Caco-2 (cell line): ENCODE measurements at regions not wholly inside any gene's neighbourhood (a gene's known extent, or its start where the extent isn't known, plus 50 kb on each side); places are given as distances from the start of the nearest gene placed in this dataset.
A peak's percentile ranks its signal among the peaks of the same experiment; 100 is the strongest.

Source experiments
- BruUV-seq: library from RNA; stranded (reverse); fragments of 400-500 nt; replicated peaks from 2 replicates; lab custom pipeline; 2021; lab: Mats Ljungman, UMichigan
- CTCF ChIA-PET: fragments of 300-600 bp; sonication (Branson Sonifier 250); formaldehyde crosslinking; loops from one replicate; lab custom pipeline; 2022; ENCODE audit warnings: antibody characterized with exemption; lab: Charles Lee
- POLR2A ChIA-PET: fragments of 300-600 bp; sonication (Branson Sonifier 250); formaldehyde crosslinking; loops from one replicate; lab custom pipeline; 2022; ENCODE audit warnings: antibody characterized with exemption; lab: Charles Lee
- DNase-seq, 2 experiments: peaks; one replicate each; pipeline versions ENCODE4 v3.0.0 to v3.0.0-alpha.2; 2020 to 2022
- H3K27me3 ChIP-seq: replicated peaks from 2 replicates; pipeline ENCODE4 v1.6.0; 2011; ENCODE audit warnings: low read length; ENCODE audit not compliant: control insufficient read depth, insufficient read depth
- H3K36me3 ChIP-seq: 2 replicates; pipeline ENCODE4 v1.5.1; 2011; ENCODE audit warnings: low read length; ENCODE audit not compliant: control insufficient read depth, insufficient read depth
- H3K4me1 ChIP-seq: fragments of 250-450 bp; sonication (Bioruptor Pico); 2 replicates; pipeline ENCODE4 v1.5.1; 2020; ENCODE audit warnings: mild to moderate bottlenecking
- H3K4me3 ChIP-seq: 2 replicates; pipeline ENCODE4 v1.5.1; 2011; ENCODE audit warnings: low read depth, mild to moderate bottlenecking, control low read depth, low read length
- H3K9me3 ChIP-seq: fragments of 250-450 bp; sonication (Bioruptor Pico); 2 replicates; pipeline ENCODE4 v1.5.1; 2020; ENCODE audit warnings: mild to moderate bottlenecking, moderate library complexity
- H3K27ac Mint-ChIP-seq: one replicate; pipeline ENCODE4 v1.8.0; 2022; ENCODE audit warnings: mixed read lengths; ENCODE audit not compliant: unreplicated experiment
- H3K27me3 Mint-ChIP-seq: one replicate; pipeline ENCODE4 v1.8.0; 2022; ENCODE audit warnings: mixed read lengths; ENCODE audit not compliant: insufficient read depth, unreplicated experiment
- H3K36me3 Mint-ChIP-seq: one replicate; pipeline ENCODE4 v1.8.0; 2022; ENCODE audit warnings: mild to moderate bottlenecking, mixed read lengths; ENCODE audit not compliant: insufficient read depth, unreplicated experiment
- H3K4me1 Mint-ChIP-seq: one replicate; pipeline ENCODE4 v1.8.0; 2022; ENCODE audit warnings: low read depth, mixed read lengths; ENCODE audit not compliant: unreplicated experiment
- H3K4me3 Mint-ChIP-seq: one replicate; pipeline ENCODE4 v1.8.0; 2022; ENCODE audit warnings: mild to moderate bottlenecking, moderate library complexity, mixed read lengths; ENCODE audit not compliant: unreplicated experiment
- H3K9me3 Mint-ChIP-seq: one replicate; pipeline ENCODE4 v1.8.0; 2022; ENCODE audit warnings: mixed read lengths; ENCODE audit not compliant: unreplicated experiment
- CTCF ChIP-seq, 2 experiments: fragments of 200-600 bp in 1 of 2; IDR thresholded peaks; 1 replicate in 1 of 2; 2 replicates in 1 of 2; pipeline versions ENCODE4 v1.5.1 to v1.8.0; 2011 to 2022; ENCODE audit warnings: antibody characterized with exemption in 1 of 2, control low read depth in 1 of 2, inconsistent platforms in 1 of 2, low read depth in 1 of 2, low read length in 1 of 2, mild to moderate bottlenecking in 1 of 2, moderate library complexity in 1 of 2; ENCODE audit not compliant: insufficient read depth in 1 of 2, severe bottlenecking in 1 of 2, unreplicated experiment in 1 of 2
- intact Hi-C: fragments of 100-400 bp; cut with micrococcal nuclease; formaldehyde crosslinking; loops from one replicate; pipeline ENCODE4 v1.10.0; 2022; ENCODE audit not compliant: unreplicated experiment

- no peak for DNase-seq
- ChIA-PET POLR2A (no interaction called here), CTCF (no interaction called here)
- Mint-ChIP-seq H3K27me3 (peaks cover 5% of the 10 kb centered on the region), H3K9me3 (no peaks in the 10 kb centered on the region), H3K4me3 (no peak overlapping the region), H3K36me3 (no peaks in the 10 kb centered on the region), H3K27ac (no peak overlapping the region), H3K4me1 (no peaks in the 10 kb centered on the region)
- Histone ChIP-seq H3K4me1 (no peaks in the 10 kb centered on the region), H3K36me3 (no peaks in the 10 kb centered on the region), H3K27me3 (no peaks in the 10 kb centered on the region), H3K9me3 (no peaks in the 10 kb centered on the region), H3K4me3 (no peak overlapping the region)
- no peak for TF ChIP-seq CTCF (IDR thresholded peaks at IDR 0.05; ENCODE audit: insufficient read depth in 1 of 2, low read depth in 1 of 2, low read length in 1 of 2, severe bottlenecking in 1 of 2, unreplicated experiment in 1 of 2)
- intact Hi-C loops: no loop called here
- no TSS peak for BruUV-seq
These were observed 380.3 kb downstream of the TSHZ3 start for GRCh38 chr19:30968841-30969399.

GRCh38 chr19:30968210-30968609, 381.0 kb downstream of the TSHZ3 start:
- Mint-ChIP-seq H3K4me1 (no peaks in the 10 kb centered on the region), H3K9me3 (no peaks in the 10 kb centered on the region), H3K27me3 (peaks cover 5% of the 10 kb centered on the region), H3K4me3 (no peak overlapping the region), H3K36me3 (no peaks in the 10 kb centered on the region), H3K27ac (no peak overlapping the region)
- TF ChIP-seq CTCF (IDR thresholded peaks at IDR 0.05; ENCODE audit: insufficient read depth in 1 of 2, low read depth in 1 of 2, low read length in 1 of 2, severe bottlenecking in 1 of 2, unreplicated experiment in 1 of 2): peak; percentile 25 to 34
- no peaks in the 10 kb centered on the region for H3K27me3 ChIP-seq
- ChIA-PET POLR2A (no interaction called here), CTCF (no interaction called here)
- peak in 1 of 2 experiments; percentile 10 for DNase-seq
- H3K4me3 ChIP-seq: no peak overlapping the region
- H3K36me3 ChIP-seq: no peaks in the 10 kb centered on the region
- no peaks in the 10 kb centered on the region; the same call in 1 of the 2 replicates for H3K9me3 ChIP-seq
- BruUV-seq: no TSS peak
- H3K4me1 ChIP-seq: no peaks in the 10 kb centered on the region
- intact Hi-C loops: no loop called here

- Mint-ChIP-seq H3K4me1 (no peaks in the 10 kb centered on the region), H3K9me3 (peaks cover 12% of the 10 kb centered on the region), H3K27ac (no peak overlapping the region), H3K4me3 (no peak overlapping the region), H3K36me3 (no peaks in the 10 kb centered on the region), H3K27me3 (peaks cover 3% of the 10 kb centered on the region)
- no peak overlapping the region for H3K4me3 ChIP-seq
- intact Hi-C loops: no loop called here
- TF ChIP-seq CTCF (IDR thresholded peaks at IDR 0.05; ENCODE audit: insufficient read depth in 1 of 2, low read depth in 1 of 2, low read length in 1 of 2, severe bottlenecking in 1 of 2, unreplicated experiment in 1 of 2): no peak
- CTCF ChIA-PET: no interaction called here
- no peaks in the 10 kb centered on the region for H3K27me3 ChIP-seq
- POLR2A ChIA-PET: no interaction called here
- no peaks in the 10 kb centered on the region for H3K4me1 ChIP-seq
- peaks cover 3% of the 10 kb centered on the region; the same call in 1 of the 2 replicates for H3K9me3 ChIP-seq
- BruUV-seq: no TSS peak
- DNase-seq: no peak
- no peaks in the 10 kb centered on the region for H3K36me3 ChIP-seq
These were observed 382.8 kb downstream of the TSHZ3 start for GRCh38 chr19:30966486-30966885.
